ENCODE measurements at regions not wholly inside any gene's neighbourhood (a gene's known extent, or its start where the extent isn't known, plus 50 kb on each side); places are given as distances from the start of the nearest gene placed in this dataset.

GRCh38 chr5:89520771-89521170 lies 637.8 kb upstream of the MEF2C start:
- DNase-seq, result no peak

DNA sequence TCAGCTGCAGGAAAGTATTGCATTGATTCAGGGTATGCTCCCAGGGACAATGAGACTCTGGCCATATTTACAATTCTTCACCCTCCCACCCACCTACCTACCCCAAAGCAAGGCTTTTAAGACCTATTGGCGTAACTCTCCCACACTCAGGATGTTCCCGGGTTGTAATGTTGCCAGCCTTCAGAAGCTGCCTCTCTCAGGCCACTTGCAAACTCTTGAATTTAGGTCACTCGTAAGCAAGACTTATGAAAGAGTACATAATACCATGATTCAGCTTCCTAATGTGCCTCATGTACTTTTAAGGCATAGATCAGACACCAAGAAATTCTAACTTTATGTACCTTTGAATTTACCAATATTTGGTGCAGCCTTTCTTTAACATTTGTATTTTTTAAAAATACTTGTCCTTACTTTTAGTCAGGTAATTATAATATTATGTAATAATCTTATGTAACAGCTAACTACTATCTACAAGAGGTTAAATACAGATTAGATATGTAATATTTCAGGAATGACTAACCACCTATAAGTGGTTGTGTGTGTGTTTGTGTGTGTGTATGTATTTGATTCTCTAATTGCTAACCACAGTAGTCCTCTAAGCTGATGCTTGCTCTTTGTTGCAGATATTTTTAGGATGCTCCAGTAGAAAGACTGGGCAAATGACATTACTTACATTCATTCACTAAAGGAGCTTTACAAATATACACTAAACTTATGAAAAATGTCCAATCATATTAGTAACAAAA lies 630.5 kb upstream of the MEF2C start:
- no peak for DNase-seq

DNA sequence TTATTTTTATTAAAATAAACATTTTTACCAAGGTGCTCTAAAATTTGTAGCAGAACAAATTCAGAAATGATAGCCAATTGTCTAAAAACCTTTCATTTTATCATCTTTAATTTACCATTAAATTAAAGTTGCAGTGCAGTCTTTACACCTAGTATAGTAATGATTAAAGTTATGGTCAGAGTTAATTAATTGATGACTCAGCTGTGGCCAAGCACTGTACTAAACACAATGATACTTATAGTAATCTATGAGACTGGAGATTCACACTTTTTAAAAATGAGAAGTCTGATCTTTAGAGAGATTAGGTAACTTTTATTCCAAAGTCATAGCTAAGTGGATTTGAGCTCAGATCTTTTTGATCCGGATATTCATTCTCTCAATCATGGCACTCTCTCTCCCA lies 621.1 kb upstream of the MEF2C start:
- DNase-seq, result no peak

GRCh38 chr5:89499787-89500186 lies 616.8 kb upstream of the MEF2C start:
- no peak for DNase-seq

DNA sequence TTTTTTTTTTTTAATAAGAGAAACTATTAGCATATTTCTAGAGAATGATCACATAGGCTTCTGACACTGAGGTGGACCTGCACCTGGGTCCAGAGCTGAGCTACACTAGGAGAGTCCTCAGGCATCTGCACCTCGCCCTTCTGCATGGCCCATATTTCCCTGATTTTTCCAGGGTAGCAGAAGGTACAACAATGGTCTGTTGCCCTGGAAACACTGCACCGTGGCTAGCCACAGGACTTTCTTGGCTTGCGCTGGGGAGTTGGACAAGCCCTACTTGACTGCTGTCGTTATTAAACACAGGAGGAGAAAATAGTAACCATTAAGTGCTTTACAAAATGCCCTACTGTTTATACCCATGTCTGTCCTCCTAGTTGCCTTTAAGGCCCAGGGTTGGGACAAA lies 615.7 kb upstream of the MEF2C start:
- no peak for DNase-seq

GRCh38 chr5:89493414-89493813 lies 610.4 kb upstream of the MEF2C start:
- no peak for DNase-seq

GRCh38 chr5:89484962-89485361 lies 602.0 kb upstream of the MEF2C start:
- DNase-seq, result no peak

DNA sequence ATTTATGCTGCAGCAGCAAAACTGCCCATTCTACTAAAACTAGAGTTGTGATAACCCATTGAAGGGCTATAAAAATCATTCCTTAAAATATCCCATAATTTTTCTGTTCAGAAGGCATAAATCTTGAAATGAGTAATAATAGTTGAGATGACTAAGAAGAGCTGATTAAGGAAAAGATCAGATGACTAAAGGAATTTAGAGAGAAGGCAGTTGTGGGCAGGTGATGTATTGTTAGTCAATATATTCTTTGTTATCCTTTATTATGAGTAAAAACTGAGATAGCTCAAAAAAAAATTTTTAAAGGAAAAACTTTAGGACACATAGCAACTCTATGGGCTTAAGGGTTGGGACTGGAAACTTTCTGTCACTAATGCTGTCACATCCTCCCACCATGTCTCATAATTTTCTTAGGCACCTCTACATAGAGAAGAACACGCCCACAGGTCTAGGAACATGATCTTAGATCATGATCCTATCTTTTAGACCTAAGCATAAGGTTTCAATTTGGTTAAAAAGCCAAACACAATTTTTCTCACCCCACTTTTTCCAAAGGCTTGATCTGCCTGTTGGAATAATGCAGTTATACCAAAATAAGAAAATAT lies 597.5 kb upstream of the MEF2C start:
- no peak for DNase-seq

GRCh38 chr5:89478851-89479250 lies 595.9 kb upstream of the MEF2C start:
- no peak for DNase-seq

- DNase-seq, result no peak
Measured at GRCh38 chr5:89473196-89473595, 590.2 kb upstream of the MEF2C start.

GRCh38 chr5:89471541-89471940 lies 588.6 kb upstream of the MEF2C start:
- no peak for DNase-seq

DNA sequence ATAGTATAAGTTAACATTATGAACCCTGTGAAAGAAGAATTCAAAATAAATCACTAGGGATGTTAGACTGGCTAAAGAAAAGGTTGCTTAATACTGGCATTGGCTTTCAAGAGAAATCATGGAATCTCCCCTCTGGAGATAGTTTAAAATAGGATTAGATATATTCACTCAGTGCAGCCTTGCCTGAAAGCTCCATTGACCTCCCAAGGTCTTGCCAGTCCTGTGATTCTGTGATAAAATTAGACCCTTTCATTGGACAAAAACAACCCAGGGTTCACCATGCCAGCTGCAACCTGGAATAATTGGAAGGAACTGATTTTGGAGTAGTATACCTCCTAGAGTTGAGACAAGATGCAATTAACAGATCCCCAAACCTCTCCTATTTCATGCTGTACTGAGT lies 588.1 kb upstream of the MEF2C start:
- DNase-seq, result no peak

DNA sequence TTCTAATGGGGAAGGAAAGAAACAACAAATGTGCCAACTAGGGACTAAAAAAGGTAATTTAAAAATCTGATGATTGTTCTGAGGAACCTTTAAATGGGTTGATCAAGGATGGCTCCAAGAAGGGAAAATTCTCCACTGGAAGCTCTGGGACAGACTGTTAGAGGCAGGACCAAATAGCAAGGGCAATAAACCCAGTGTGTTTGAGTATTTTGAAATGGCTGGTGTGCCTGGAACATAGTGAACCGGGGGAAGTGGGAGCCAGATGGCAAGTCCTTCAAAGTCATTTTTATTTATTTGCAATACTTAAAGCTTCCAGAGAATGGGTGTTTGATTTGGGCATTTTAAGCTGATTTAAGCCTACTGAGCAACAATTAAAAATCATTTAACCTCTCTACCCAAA lies 587.7 kb upstream of the MEF2C start:
- no peak for DNase-seq

GRCh38 chr5:89458332-89458656 lies 575.3 kb upstream of the MEF2C start:
- DNase-seq, result no peak

DNA sequence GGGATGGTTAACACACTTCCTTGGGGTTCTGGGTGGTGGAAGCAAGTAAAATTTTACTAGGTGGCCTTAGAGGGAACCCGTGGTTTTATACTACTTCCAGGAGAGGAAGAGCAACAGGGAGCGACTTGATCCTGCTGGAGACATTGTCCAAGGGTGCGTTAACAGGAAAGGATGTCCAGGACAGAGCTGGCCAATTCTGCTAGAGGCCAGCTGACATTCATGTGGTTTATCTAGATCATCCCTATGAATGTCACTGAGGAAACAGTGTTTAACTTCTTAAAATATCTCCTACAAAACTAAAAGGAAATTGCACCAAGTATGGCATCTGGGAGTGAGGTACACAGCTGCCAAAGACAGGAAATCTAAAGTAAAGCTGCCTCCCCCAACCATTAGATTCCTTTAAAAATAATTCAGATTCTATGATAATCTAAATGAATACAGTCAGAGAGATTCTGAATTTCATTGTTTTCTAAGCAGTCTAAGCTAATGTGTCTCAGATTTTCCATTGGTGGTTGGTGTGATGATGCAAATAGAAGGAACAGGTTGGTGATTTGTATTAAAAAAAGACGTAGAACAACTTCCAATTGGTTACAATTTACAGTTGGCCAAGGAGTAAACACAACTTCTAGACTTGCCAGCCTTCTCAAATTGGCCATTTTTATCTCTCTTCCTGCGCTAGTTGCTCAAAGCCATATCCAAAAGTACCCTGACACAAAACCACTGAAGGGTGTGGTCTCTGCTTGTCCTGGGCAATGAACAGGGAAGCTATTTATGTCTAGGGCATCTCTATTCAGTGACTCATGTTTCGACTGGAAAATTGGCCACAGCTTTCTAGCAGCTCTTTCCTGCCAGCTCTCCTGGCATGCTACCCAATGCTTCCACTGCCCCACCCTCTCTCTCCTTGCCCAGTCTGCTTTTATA lies 574.7 kb upstream of the MEF2C start:
- DNase-seq, result no peak

GRCh38 chr5:89452081-89452480 lies 569.1 kb upstream of the MEF2C start:
- no peak for DNase-seq

GRCh38 chr5:89451263-89451662 lies 568.3 kb upstream of the MEF2C start:
- no peak for DNase-seq

- no peak for DNase-seq
Measured at GRCh38 chr5:89450149-89450538, 567.2 kb upstream of the MEF2C start.

- DNase-seq, result no peak
Measured at GRCh38 chr5:89449392-89450148, 566.6 kb upstream of the MEF2C start.

GRCh38 chr5:89447027-89447426 lies 564.0 kb upstream of the MEF2C start:
- no peak for DNase-seq

GRCh38 chr5:89445106-89445745 lies 562.2 kb upstream of the MEF2C start:
- DNase-seq, result no peak

GRCh38 chr5:89444088-89444487 lies 561.1 kb upstream of the MEF2C start:
- DNase-seq, result no peak

- no peak for DNase-seq
Measured at GRCh38 chr5:89443508-89443907, 560.5 kb upstream of the MEF2C start.

Data from stimulated activated CD4-positive, alpha-beta T cell treated with anti-CD3 and anti-CD28 coated beads, Interleukin-15, amount 100 ng/mL, for 24 hours (primary cell).